SJCRH30 (cell line): ENCODE measurements at regions not wholly inside any gene's neighbourhood (a gene's known extent, or its start where the extent isn't known, plus 50 kb on each side); places are given as distances from the start of the nearest gene placed in this dataset.

ENCODE experiments used
- DNase-seq, 2 experiments: peaks; one replicate each; pipeline ENCODE4 v3.0.0-alpha.2; 2015 to 2020
- H3K27ac ChIP-seq: fragments of 250-450 bp; sonication (Bioruptor Pico); 2 replicates; pipeline ENCODE4 v1.5.1; 2020; ENCODE audit warnings: mild to moderate bottlenecking, moderate library complexity
- H3K27me3 ChIP-seq: fragments of 250-450 bp; sonication (Bioruptor Pico); 2 replicates; pipeline ENCODE4 v1.5.1; 2020; ENCODE audit warnings: mild to moderate bottlenecking, moderate library complexity
- H3K36me3 ChIP-seq: fragments of 250-450 bp; sonication (Bioruptor Pico); 2 replicates; pipeline ENCODE4 v1.5.1; 2020; ENCODE audit warnings: mild to moderate bottlenecking, moderate library complexity
- H3K4me1 ChIP-seq: fragments of 250-450 bp; sonication (Bioruptor Pico); 2 replicates; pipeline ENCODE4 v1.5.1; 2020; ENCODE audit warnings: mild to moderate bottlenecking, moderate library complexity
- H3K4me3 ChIP-seq: fragments of 250-450 bp; sonication (Bioruptor Pico); 2 replicates; pipeline ENCODE4 v1.5.1; 2020; ENCODE audit warnings: mild to moderate bottlenecking, moderate library complexity
- H3K9me3 ChIP-seq: fragments of 250-450 bp; sonication (Bioruptor Pico); replicated peaks from 2 replicates; pipeline ENCODE4 v1.5.1; 2020; ENCODE audit warnings: mild to moderate bottlenecking, moderate library complexity

GRCh38 chr10:33800986-33801385 is 466.5 kb upstream of the NRP1 start:
- Histone ChIP-seq H3K4me3 (no peak overlapping the region), H3K4me1 (peaks cover 12% of the 10 kb centered on the region; the same call in 1 of the 2 replicates), H3K36me3 (no peaks in the 10 kb centered on the region), H3K9me3 (no peaks in the 10 kb centered on the region), H3K27me3 (no peaks in the 10 kb centered on the region), H3K27ac (no peak overlapping the region; the same call in 1 of the 2 replicates)
- no peak for DNase-seq

- Histone ChIP-seq H3K36me3 (no peaks in the 10 kb centered on the region), H3K9me3 (no peaks in the 10 kb centered on the region), H3K4me3 (no peak overlapping the region), H3K4me1 (peaks cover 12% of the 10 kb centered on the region; the same call in 1 of the 2 replicates), H3K27me3 (no peaks in the 10 kb centered on the region), H3K27ac (no peak overlapping the region)
- DNase-seq = no peak
Observed at GRCh38 chr10:33800545-33800944, 466.1 kb upstream of the NRP1 start.

- H3K9me3 ChIP-seq = no peaks in the 10 kb centered on the region
- peaks cover 12% of the 10 kb centered on the region; the same call in 1 of the 2 replicates for H3K4me1 ChIP-seq
- H3K27ac ChIP-seq = no peak overlapping the region
- H3K27me3 ChIP-seq = no peaks in the 10 kb centered on the region
- no peak for DNase-seq
- H3K36me3 ChIP-seq = no peaks in the 10 kb centered on the region
- no peak overlapping the region for H3K4me3 ChIP-seq
Observed at GRCh38 chr10:33799944-33800323, 465.5 kb upstream of the NRP1 start.

- Histone ChIP-seq H3K36me3 (no peaks in the 10 kb centered on the region), H3K9me3 (no peaks in the 10 kb centered on the region), H3K27ac (no peak overlapping the region), H3K4me1 (peaks cover 12% of the 10 kb centered on the region; the same call in 1 of the 2 replicates), H3K4me3 (no peak overlapping the region), H3K27me3 (no peaks in the 10 kb centered on the region)
- DNase-seq = no peak
Observed at GRCh38 chr10:33799281-33799943, 464.9 kb upstream of the NRP1 start.

- H3K4me3 ChIP-seq = no peak overlapping the region
- no peaks in the 10 kb centered on the region for H3K27me3 ChIP-seq
- H3K9me3 ChIP-seq = no peaks in the 10 kb centered on the region
- no peaks in the 10 kb centered on the region for H3K36me3 ChIP-seq
- no peak overlapping the region for H3K27ac ChIP-seq
- H3K4me1 ChIP-seq = peaks cover 12% of the 10 kb centered on the region; the same call in 1 of the 2 replicates
- DNase-seq = no peak
Observed at GRCh38 chr10:33798754-33799153, 464.3 kb upstream of the NRP1 start.

GRCh38 chr10:33796680-33797079 is 462.2 kb upstream of the NRP1 start:
- no peak overlapping the region for H3K27ac ChIP-seq
- no peak overlapping the region for H3K4me3 ChIP-seq
- no peaks in the 10 kb centered on the region for H3K27me3 ChIP-seq
- DNase-seq = no peak
- peaks cover 9% of the 10 kb centered on the region; the same call in 1 of the 2 replicates for H3K4me1 ChIP-seq
- no peaks in the 10 kb centered on the region for H3K9me3 ChIP-seq
- no peaks in the 10 kb centered on the region for H3K36me3 ChIP-seq

GRCh38 chr10:33795529-33795928 is 461.1 kb upstream of the NRP1 start:
- H3K4me3 ChIP-seq = no peak overlapping the region
- H3K27ac ChIP-seq = no peak overlapping the region
- no peaks in the 10 kb centered on the region for H3K27me3 ChIP-seq
- DNase-seq = no peak
- peaks cover 9% of the 10 kb centered on the region; the same call in 1 of the 2 replicates for H3K4me1 ChIP-seq
- no peaks in the 10 kb centered on the region for H3K36me3 ChIP-seq
- no peaks in the 10 kb centered on the region for H3K9me3 ChIP-seq

- Histone ChIP-seq H3K27me3 (no peaks in the 10 kb centered on the region), H3K9me3 (no peaks in the 10 kb centered on the region), H3K4me3 (no peak overlapping the region), H3K4me1 (peaks cover 9% of the 10 kb centered on the region; the same call in 1 of the 2 replicates), H3K36me3 (no peaks in the 10 kb centered on the region), H3K27ac (no peak overlapping the region)
- DNase-seq = no peak
Observed at GRCh38 chr10:33794460-33794859, 460.0 kb upstream of the NRP1 start.

GRCh38 chr10:33793793-33794192 is 459.3 kb upstream of the NRP1 start:
- DNase-seq = no peak

GRCh38 chr10:33791272-33791660 is 456.8 kb upstream of the NRP1 start:
- DNase-seq = peak; percentile 8 to 54
- Histone ChIP-seq H3K36me3 (no peaks in the 10 kb centered on the region), H3K27me3 (no peaks in the 10 kb centered on the region), H3K27ac (no peak overlapping the region), H3K4me3 (no peak overlapping the region), H3K9me3 (no peaks in the 10 kb centered on the region), H3K4me1 (peaks cover 9% of the 10 kb centered on the region; the same call in 1 of the 2 replicates)

More at GRCh38 chr10:33793793-33794192, 459.3 kb upstream of the NRP1 start:
- Histone ChIP-seq H3K9me3 (no peaks in the 10 kb centered on the region), H3K4me3 (no peak overlapping the region), H3K4me1 (peaks cover 9% of the 10 kb centered on the region; the same call in 1 of the 2 replicates), H3K36me3 (no peaks in the 10 kb centered on the region), H3K27me3 (no peaks in the 10 kb centered on the region), H3K27ac (no peak overlapping the region)

GRCh38 chr10:33790521-33791271 is 456.2 kb upstream of the NRP1 start:
- no peak for DNase-seq
- Histone ChIP-seq H3K4me3 (no peak overlapping the region), H3K36me3 (no peaks in the 10 kb centered on the region), H3K27me3 (no peaks in the 10 kb centered on the region), H3K27ac (no peak overlapping the region), H3K9me3 (no peaks in the 10 kb centered on the region), H3K4me1 (peaks cover 9% of the 10 kb centered on the region; the same call in 1 of the 2 replicates)

- Histone ChIP-seq H3K9me3 (no peaks in the 10 kb centered on the region), H3K27me3 (no peaks in the 10 kb centered on the region), H3K4me1 (peaks cover 5% of the 10 kb centered on the region; the same call in 1 of the 2 replicates), H3K27ac (no peak overlapping the region), H3K36me3 (no peaks in the 10 kb centered on the region), H3K4me3 (no peak overlapping the region)
- no peak for DNase-seq
Observed at GRCh38 chr10:33783557-33783956, 449.1 kb upstream of the NRP1 start.

GRCh38 chr10:33783078-33783477 is 448.6 kb upstream of the NRP1 start:
- H3K36me3 ChIP-seq = no peaks in the 10 kb centered on the region
- H3K27ac ChIP-seq = no peak overlapping the region
- no peak for DNase-seq
- no peaks in the 10 kb centered on the region for H3K27me3 ChIP-seq
- peaks cover 5% of the 10 kb centered on the region; the same call in 1 of the 2 replicates for H3K4me1 ChIP-seq
- H3K9me3 ChIP-seq = no peaks in the 10 kb centered on the region
- no peak overlapping the region for H3K4me3 ChIP-seq

GRCh38 chr10:33781606-33782395 is 447.3 kb upstream of the NRP1 start:
- H3K4me3 ChIP-seq = no peak overlapping the region
- peak in 1 of 2 experiments; percentile 27 for DNase-seq

GRCh38 chr10:33780961-33781360 is 446.5 kb upstream of the NRP1 start:
- H3K4me1 ChIP-seq = peaks cover 5% of the 10 kb centered on the region; the same call in 1 of the 2 replicates
- H3K4me3 ChIP-seq = no peak overlapping the region
- H3K9me3 ChIP-seq = no peaks in the 10 kb centered on the region
- no peaks in the 10 kb centered on the region for H3K36me3 ChIP-seq
- DNase-seq = no peak
- H3K27ac ChIP-seq = no peak overlapping the region
- no peaks in the 10 kb centered on the region for H3K27me3 ChIP-seq

More at GRCh38 chr10:33781606-33782395, 447.3 kb upstream of the NRP1 start:
- Histone ChIP-seq H3K4me1 (peaks cover 5% of the 10 kb centered on the region; the same call in 1 of the 2 replicates), H3K27me3 (no peaks in the 10 kb centered on the region), H3K9me3 (no peaks in the 10 kb centered on the region), H3K27ac (no peak overlapping the region), H3K36me3 (no peaks in the 10 kb centered on the region)
